Large intestine (tissue), 3 donors: ENCODE measurements at regions not wholly inside any gene's neighbourhood (a gene's known extent, or its start where the extent isn't known, plus 50 kb on each side); places are given as distances from the start of the nearest gene placed in this dataset.

Experiments
- DNase-seq, 2 donors: peaks; one replicate each; pipeline versions ENCODE4 v3.0.0 to v3.0.0-alpha.2; 2013
- H3K27ac ChIP-seq: one replicate; pipeline ENCODE4 v1.5.1; 2013; ENCODE audit warnings: low read length
- H3K27me3 ChIP-seq: 2 replicates; pipeline ENCODE4 v1.6.1; 2013; ENCODE audit warnings: low read length; ENCODE audit not compliant: control insufficient read depth, insufficient read depth
- H3K36me3 ChIP-seq: 2 replicates; pipeline ENCODE4 v1.6.1; 2013; ENCODE audit warnings: low read length; ENCODE audit not compliant: control insufficient read depth, insufficient read depth
- H3K4me1 ChIP-seq: one replicate; pipeline ENCODE4 v1.6.1; 2013; ENCODE audit warnings: low read length; ENCODE audit not compliant: control insufficient read depth, insufficient read depth
- H3K4me3 ChIP-seq: one replicate; pipeline ENCODE4 v1.5.1; 2013; ENCODE audit warnings: low read length
- H3K9me3 ChIP-seq: one replicate; pipeline ENCODE4 v1.6.1; 2013; ENCODE audit warnings: mild to moderate bottlenecking, low read depth, low read length, moderate library complexity; ENCODE audit not compliant: control insufficient read depth
- WGBS: methylation state at CpG from one replicate; pipeline ENCODE4 v1.1.5; 2013; ENCODE audit warnings: low lambda C conversion rate; ENCODE audit not compliant: insufficient coverage; 5-methylcytosine and 5-hydroxymethylcytosine counted together

DNA sequence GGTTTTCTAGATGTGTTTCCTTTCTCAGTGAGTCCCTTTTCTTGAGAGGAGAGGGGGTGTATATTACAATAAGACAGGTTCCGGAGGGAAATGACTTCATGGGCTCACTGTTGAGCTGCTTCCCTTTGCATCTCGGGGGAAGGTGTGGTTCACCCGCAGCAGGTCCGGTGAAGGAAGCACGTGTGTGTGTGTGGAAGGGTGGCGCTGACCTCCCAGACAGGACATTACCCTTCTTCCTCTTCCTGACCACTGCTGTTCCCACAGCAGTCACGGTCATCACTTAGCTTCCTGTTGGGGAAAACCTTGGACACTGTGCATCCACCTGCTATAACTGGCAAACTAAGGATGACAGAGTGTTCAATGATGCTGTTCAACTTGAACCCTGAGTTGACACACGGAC lies 83.6 kb downstream of the PLEKHG1 start:
- no peak for DNase-seq
- H3K4me3 ChIP-seq = no peak overlapping the region
- no peaks in the 10 kb centered on the region for H3K36me3 ChIP-seq
- H3K9me3 ChIP-seq = no peaks in the 10 kb centered on the region
- no CpG with 5 or more reads among the region's 8 CpGs for WGBS
- no peak overlapping the region for H3K27ac ChIP-seq
- H3K27me3 ChIP-seq = no peaks in the 10 kb centered on the region
- no peaks in the 10 kb centered on the region for H3K4me1 ChIP-seq

DNA sequence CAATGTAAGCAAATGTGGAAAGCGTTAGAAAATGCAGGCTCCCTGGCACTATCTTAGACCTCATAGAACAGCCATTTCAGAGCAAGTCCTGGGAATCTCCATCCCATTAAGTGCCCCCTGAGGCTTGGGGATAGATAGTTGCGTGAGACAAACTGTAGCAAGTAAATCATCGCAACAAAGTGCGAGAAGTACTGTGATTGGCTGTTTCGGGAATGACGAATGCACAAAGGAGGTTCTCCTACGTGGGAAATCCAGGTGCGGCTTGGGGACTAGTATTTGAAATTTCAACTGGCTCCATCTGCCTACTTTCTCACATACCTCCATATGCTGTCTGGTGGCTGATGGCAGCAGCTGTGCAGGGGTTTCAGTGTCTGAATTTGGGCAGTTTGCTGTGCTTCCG lies 84.5 kb downstream of the PLEKHG1 start:
- Histone ChIP-seq H3K9me3 (no peaks in the 10 kb centered on the region), H3K27me3 (no peaks in the 10 kb centered on the region), H3K4me3 (no peak overlapping the region), H3K36me3 (no peaks in the 10 kb centered on the region), H3K27ac (no peak overlapping the region), H3K4me1 (no peaks in the 10 kb centered on the region)
- WGBS = no CpG with 5 or more reads among the region's 9 CpGs
- no peak for DNase-seq

DNA sequence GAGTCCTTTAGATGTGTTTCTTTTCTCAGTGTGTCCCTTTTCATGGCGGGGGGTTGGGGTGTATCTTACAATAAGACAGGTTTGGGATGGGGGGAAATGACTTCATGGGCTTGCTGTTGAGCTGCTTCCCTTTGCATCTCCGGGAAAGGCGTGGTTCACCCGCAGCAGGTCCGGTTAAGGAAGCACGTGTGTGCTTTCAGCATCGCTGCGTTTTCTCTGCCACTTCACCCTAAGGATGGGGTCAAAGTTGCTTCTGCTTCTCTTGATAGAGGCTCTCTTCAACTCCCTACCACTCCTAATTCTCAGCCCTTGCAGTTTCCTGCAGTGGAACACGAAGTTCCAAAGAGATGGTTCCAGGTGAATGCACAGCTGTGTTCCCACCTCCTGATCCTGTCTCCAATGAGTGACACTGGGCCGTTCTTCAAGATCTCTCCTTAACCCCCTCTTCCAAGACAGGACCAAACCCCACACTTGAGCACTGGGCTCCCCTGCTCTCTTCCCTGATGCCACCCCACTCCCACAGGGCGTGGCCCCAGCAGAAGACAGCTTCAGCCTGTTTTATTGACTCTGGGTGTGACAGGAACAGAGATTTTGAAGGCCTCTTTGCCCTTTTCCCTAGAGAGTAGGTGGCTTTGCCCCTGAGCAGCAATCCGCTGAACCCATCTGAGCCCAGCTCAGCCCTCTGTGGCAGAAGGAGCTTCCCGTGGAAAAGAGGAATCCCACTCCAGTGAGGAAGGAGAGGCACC lies 85.2 kb downstream of the PLEKHG1 start:
- H3K27ac ChIP-seq = no peak overlapping the region
- WGBS = no CpG with 5 or more reads among the region's 13 CpGs
- H3K36me3 ChIP-seq = no peaks in the 10 kb centered on the region
- no peak for DNase-seq
- H3K4me1 ChIP-seq = no peaks in the 10 kb centered on the region
- no peaks in the 10 kb centered on the region for H3K27me3 ChIP-seq
- H3K9me3 ChIP-seq = no peaks in the 10 kb centered on the region
- no peak overlapping the region for H3K4me3 ChIP-seq

DNA sequence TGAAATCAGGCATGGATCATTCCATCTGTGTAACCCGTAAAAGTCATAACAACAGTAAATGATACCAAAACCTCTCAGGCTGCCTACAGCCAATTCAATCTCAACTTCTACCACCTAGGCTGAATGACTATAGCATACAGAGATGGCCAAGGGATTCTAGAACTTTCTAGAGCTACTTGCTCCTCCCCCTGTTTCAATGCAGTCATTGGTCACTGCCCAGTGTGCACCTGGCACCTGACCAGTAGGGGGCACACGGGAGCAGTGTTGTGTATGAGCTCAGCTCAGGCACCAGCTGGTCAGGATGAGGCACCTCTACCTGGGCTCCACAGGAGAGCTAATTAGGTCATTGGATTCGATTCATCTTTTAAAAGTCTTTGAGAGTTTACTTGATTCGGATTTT lies 86.2 kb downstream of the PLEKHG1 start:
- Histone ChIP-seq H3K4me1 (no peaks in the 10 kb centered on the region), H3K9me3 (no peaks in the 10 kb centered on the region), H3K27ac (no peak overlapping the region), H3K4me3 (no peak overlapping the region), H3K36me3 (no peaks in the 10 kb centered on the region), H3K27me3 (no peaks in the 10 kb centered on the region)
- 33% methylated on average over 1 of the region's 4 CpGs for WGBS
- DNase-seq = no peak

DNA sequence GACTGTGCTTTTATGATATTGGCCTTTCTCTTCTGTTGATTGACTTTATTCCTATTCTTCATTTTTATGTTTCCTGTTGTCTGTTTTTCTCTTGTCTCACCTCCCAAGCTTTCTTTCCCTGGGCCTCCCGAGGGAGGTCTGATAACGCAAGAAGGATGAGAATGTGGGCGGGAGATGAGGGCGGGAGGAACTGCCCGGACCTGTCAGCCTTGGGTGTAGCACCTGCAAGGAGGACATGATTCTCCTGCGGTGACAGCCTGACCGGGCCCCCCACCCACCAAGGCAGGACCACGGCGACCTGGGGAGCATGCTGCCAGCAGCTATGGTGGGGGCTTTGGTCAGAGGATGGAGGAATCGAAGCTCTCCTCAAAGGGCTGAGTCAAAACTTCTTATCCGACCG lies 86.9 kb downstream of the PLEKHG1 start:
- no peaks in the 10 kb centered on the region for H3K9me3 ChIP-seq
- 50% methylated on average over 1 of the region's 12 CpGs for WGBS
- H3K4me1 ChIP-seq = no peaks in the 10 kb centered on the region
- no peak for DNase-seq
- H3K27me3 ChIP-seq = no peaks in the 10 kb centered on the region
- no peaks in the 10 kb centered on the region for H3K36me3 ChIP-seq
- no peak overlapping the region for H3K27ac ChIP-seq
- no peak overlapping the region for H3K4me3 ChIP-seq

DNA sequence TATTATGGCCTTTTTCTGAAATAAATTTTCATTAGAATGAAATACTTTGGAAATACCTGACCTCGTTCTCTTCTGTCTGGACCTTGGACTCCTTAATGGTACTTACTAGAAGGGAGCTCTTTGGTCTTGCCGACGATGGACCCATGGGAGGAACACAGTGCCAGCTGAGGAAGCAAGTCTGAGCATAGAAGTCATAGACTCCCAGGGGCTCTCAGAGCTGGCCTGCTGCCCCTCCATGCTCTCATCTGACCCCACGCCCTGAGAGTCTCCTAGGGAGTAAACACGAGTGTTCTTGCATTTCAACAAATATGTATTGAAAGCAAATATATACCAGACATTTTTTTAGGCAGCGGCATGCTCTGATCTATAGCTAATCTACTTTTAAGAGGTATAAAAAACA lies 87.8 kb downstream of the PLEKHG1 start:
- no peak overlapping the region for H3K27ac ChIP-seq

DNA sequence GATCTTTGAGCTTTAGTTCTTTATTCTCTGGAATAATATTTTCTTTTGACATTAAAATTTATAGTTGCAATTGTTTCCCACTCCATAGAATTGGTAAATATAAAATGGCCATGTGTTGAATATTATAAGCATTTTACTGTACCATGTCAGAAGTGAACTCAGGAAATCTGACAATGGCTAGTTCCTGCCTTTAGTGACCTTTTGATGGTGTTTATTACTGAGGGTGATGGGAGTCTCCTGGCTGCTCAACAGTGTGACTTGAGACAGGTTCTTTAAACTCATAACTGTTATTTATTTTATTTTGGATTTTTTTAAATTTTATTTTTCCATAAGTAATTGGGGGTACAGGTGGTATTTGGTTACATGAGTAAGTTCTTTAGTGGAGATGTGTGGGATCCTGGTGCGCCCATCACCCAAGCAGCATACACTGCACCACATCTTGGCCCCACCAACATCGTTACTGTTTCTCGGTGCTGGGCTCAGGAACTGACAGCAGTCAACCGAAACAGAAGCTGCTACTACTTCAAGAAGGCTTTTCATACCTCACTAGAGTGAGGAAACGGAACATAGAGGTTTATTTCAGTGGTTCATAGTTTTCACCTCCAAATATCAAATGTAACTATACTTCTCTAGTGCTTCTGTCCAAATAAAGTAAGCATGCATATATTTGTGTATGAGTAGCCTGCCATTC lies 90.4 kb downstream of the PLEKHG1 start:
- WGBS = no CpG with 5 or more reads among the region's 5 CpGs
- no peaks in the 10 kb centered on the region for H3K4me1 ChIP-seq
- H3K27ac ChIP-seq = no peak overlapping the region
- H3K36me3 ChIP-seq = no peaks in the 10 kb centered on the region
- no peaks in the 10 kb centered on the region for H3K9me3 ChIP-seq
- H3K4me3 ChIP-seq = no peak overlapping the region
- no peak for DNase-seq
- H3K27me3 ChIP-seq = no peaks in the 10 kb centered on the region

More for the DNA sequence above, 87.8 kb downstream of the PLEKHG1 start:
- H3K9me3 ChIP-seq = no peaks in the 10 kb centered on the region
- 7% methylated on average over 3 of the region's 6 CpGs for WGBS
- H3K4me3 ChIP-seq = no peak overlapping the region
- H3K4me1 ChIP-seq = no peaks in the 10 kb centered on the region
- DNase-seq = peak; percentile 70 to 81
- no peaks in the 10 kb centered on the region for H3K36me3 ChIP-seq
- H3K27me3 ChIP-seq = no peaks in the 10 kb centered on the region

DNA sequence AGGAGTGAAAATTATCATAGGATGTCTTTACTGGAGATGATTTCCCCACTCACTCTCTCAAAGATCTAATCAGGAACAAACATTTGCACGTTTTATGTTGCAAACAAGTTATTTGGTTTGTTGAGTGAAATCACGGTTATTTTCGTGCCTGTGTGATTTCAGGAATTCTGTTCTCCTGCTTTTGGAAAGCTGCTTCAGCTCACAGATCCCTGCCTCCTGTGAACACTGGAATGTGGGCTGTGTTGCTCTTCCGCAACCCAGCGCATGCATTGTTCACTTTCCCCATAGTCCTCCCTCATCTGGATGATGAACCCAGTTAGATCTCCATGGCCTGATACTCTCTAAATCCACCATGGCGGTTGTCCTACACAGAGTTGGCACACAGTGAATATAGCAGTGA lies 91.0 kb downstream of the PLEKHG1 start:
- no peak overlapping the region for H3K27ac ChIP-seq
- no CpG with 5 or more reads among the region's 6 CpGs for WGBS
- no peak overlapping the region for H3K4me3 ChIP-seq
- no peaks in the 10 kb centered on the region for H3K27me3 ChIP-seq
- no peaks in the 10 kb centered on the region for H3K4me1 ChIP-seq
- H3K36me3 ChIP-seq = no peaks in the 10 kb centered on the region
- no peak for DNase-seq
- H3K9me3 ChIP-seq = no peaks in the 10 kb centered on the region

DNA sequence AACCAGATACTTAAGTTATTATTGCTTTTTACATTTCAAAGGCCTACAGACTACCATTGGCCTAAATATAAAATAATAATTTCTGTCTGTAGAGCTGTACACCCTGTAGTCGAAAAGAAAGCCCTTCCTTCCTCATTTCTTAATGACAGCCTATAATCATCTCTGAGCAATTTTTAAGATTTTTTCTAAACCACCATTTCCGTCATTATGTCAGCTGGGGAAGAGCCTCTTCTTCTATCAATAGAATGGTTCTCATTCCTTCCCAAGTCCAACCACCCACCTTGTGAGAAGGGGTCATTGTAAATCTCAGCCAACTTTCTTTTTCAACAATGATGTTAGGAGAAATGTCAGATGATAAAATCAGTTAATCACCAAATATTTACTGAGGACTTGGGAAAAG lies 91.8 kb downstream of the PLEKHG1 start:
- Histone ChIP-seq H3K9me3 (no peaks in the 10 kb centered on the region), H3K4me1 (no peaks in the 10 kb centered on the region), H3K36me3 (no peaks in the 10 kb centered on the region), H3K4me3 (no peak overlapping the region), H3K27me3 (no peaks in the 10 kb centered on the region), H3K27ac (no peak overlapping the region)
- 88% methylated on average over 1 of the region's 2 CpGs for WGBS
- DNase-seq = no peak

DNA sequence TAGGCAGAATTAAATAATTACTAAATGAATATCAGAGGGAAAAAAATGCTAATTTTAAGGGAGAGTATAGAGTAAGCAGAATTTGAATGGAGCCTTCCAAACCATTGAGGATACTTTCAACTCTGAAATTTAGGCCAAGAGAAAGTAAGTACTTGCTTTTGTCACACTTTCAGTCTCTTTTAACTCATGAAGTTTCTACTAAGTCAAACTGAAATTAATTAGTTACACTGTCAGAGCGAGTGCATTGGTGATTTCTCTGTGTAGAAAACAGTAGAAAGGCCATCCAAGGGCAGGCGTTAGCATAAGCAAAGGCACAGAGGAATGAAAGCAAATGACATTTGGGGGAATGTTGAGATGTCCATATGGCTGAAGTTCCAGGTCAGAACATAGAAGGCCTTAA lies 92.9 kb downstream of the PLEKHG1 start:
- Histone ChIP-seq H3K27me3 (no peaks in the 10 kb centered on the region), H3K4me1 (no peaks in the 10 kb centered on the region), H3K9me3 (no peaks in the 10 kb centered on the region), H3K27ac (no peak overlapping the region), H3K4me3 (no peak overlapping the region), H3K36me3 (no peaks in the 10 kb centered on the region)
- DNase-seq = no peak
- no CpG with 5 or more reads among the region's 2 CpGs for WGBS

DNA sequence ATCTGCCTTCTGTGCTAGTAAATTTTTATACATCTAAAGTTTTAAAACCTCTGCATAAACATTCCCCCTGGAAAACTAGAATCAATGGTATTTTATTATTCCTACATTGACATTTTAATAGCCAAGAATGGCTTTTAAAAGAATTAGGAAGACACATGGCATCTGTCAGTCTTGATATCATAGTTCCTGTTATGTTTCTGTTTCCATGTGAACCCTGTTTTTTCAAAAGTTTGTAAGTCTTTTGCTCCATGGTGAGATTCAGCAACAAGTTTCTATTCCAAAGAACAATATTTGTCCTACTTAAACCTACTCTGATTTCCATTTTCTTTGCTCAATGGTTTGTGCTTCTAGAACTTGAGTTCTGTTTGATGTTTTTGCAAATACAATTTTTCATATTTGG lies 95.2 kb downstream of the PLEKHG1 start:
- Histone ChIP-seq H3K27me3 (no peaks in the 10 kb centered on the region), H3K4me1 (no peaks in the 10 kb centered on the region), H3K4me3 (no peak overlapping the region), H3K27ac (no peak overlapping the region), H3K9me3 (no peaks in the 10 kb centered on the region), H3K36me3 (no peaks in the 10 kb centered on the region)
- no peak for DNase-seq
